ENCODE measurements at regions not wholly inside any gene's neighbourhood (a gene's known extent, or its start where the extent isn't known, plus 50 kb on each side); places are given as distances from the start of the nearest gene placed in this dataset.

GRCh38 chr7:83786858-83787257 lies 137.9 kb upstream of the SEMA3E start:
- TF ChIP-seq EZH2 (optimal IDR thresholded peaks at IDR 0.05; ENCODE audit: low read depth, low read length), result no peak
- TF ChIP-seq CTCF (IDR thresholded peaks at IDR 0.05; ENCODE audit: low read length), result no peak
- TF ChIP-seq EZH2phosphoT487 (IDR thresholded peaks at IDR 0.05; ENCODE audit: low read length), result no peak

Measured in MM.1S (cell line).